ENCODE measurements at regions not wholly inside any gene's neighbourhood (a gene's known extent, or its start where the extent isn't known, plus 50 kb on each side); places are given as distances from the start of the nearest gene placed in this dataset.

GRCh38 chr22:48697694-48698276 is 1129.9 kb downstream of the BRD1 start:
- DNase-seq = no peak
- Mint-ChIP-seq H3K9me3 (ENCODE audit: insufficient read depth) (no peaks in the 10 kb centered on the region), H3K4me3 (no peak overlapping the region), H3K4me1 (no peaks in the 10 kb centered on the region), H3K27me3 (no peaks in the 10 kb centered on the region), H3K27ac (no peak overlapping the region)
- H3K4me2 ChIP-seq (replicated peaks; ENCODE audit: low read depth, low read length, poor library complexity, severe bottlenecking) = no peak overlapping the region
- H3K79me2 ChIP-seq (ENCODE audit: control insufficient read depth, insufficient read depth, low read length) = no peaks in the 10 kb centered on the region
- H2AFZ ChIP-seq (ENCODE audit: insufficient read depth, low read depth, low read length, poor library complexity, severe bottlenecking) = no peak overlapping the region
- CTCF ChIA-PET = no interaction called here
- H4K20me1 ChIP-seq (ENCODE audit: control insufficient read depth, insufficient read depth, low read length, poor library complexity, severe bottlenecking) = no peaks in the 10 kb centered on the region
- intact Hi-C loops (cut with micrococcal nuclease) = no loop called here
- POLR2A ChIA-PET = no interaction called here
- no peak for TF ChIP-seq CTCF (IDR thresholded peaks at IDR 0.05)
- TF ChIP-seq EZH2 (IDR thresholded peaks at IDR 0.05; ENCODE audit: borderline replicate concordance, insufficient read depth, low read depth, low read length, poor library complexity, severe bottlenecking) = no peak
- H3K9me3 ChIP-seq (ENCODE audit: control extremely low read depth in 1 of 3, control insufficient read depth in 2 of 3, insufficient read depth in 1 of 3, low read length in 2 of 3) = peaks cover 0 to 17% (median 0%) of the 10 kb centered on the region in 3 donors
- no peaks in the 10 kb centered on the region for H3K27me3 ChIP-seq (replicated peaks in 1 of 4; ENCODE audit: control extremely low read depth in 1 of 4, control insufficient read depth in 3 of 4, insufficient read depth in 4 of 4, low read length in 3 of 4)
- H3K4me1 ChIP-seq (ENCODE audit: control insufficient read depth in 2 of 2, insufficient read depth in 2 of 2, low read length in 2 of 2) = no peaks in the 10 kb centered on the region
- no peak for ATAC-seq (ENCODE audit: low read depth)
- H3K9ac ChIP-seq (ENCODE audit: low read length) = no peak overlapping the region
- no peak overlapping the region for H3K4me3 ChIP-seq (ENCODE audit: control extremely low read depth in 1 of 5, extremely low read depth in 1 of 5, insufficient read depth in 1 of 5, low read depth in 2 of 5, low read length in 4 of 5)
- 93% methylated on average over 5 of the region's 6 CpGs for WGBS (ENCODE audit: insufficient coverage)
- H3K27ac ChIP-seq (ENCODE audit: low read length in 2 of 2) = no peak overlapping the region
- no peaks in the 10 kb centered on the region for H3K36me3 ChIP-seq (replicated peaks in 1 of 2; ENCODE audit: control extremely low read depth in 1 of 2, control insufficient read depth in 1 of 2, extremely low read depth in 1 of 2, insufficient read depth in 2 of 2, low read length in 1 of 2)

GRCh38 chr22:48697223-48697622 is 1130.5 kb downstream of the BRD1 start:
- Mint-ChIP-seq H3K4me1 (no peaks in the 10 kb centered on the region), H3K27me3 (no peaks in the 10 kb centered on the region), H3K4me3 (no peak overlapping the region), H3K9me3 (ENCODE audit: insufficient read depth) (no peaks in the 10 kb centered on the region), H3K27ac (no peak overlapping the region)
- ChIA-PET POLR2A (no interaction called here), CTCF (no interaction called here)
- TF ChIP-seq CTCF (IDR thresholded peaks at IDR 0.05) (no peak), EZH2 (IDR thresholded peaks at IDR 0.05; ENCODE audit: borderline replicate concordance, insufficient read depth, low read depth, low read length, poor library complexity, severe bottlenecking) (no peak)
- ATAC-seq (ENCODE audit: low read depth) (no peak), DNase-seq (no peak)
- Histone ChIP-seq H3K36me3 (replicated peaks in 1 of 2; ENCODE audit: control extremely low read depth in 1 of 2, control insufficient read depth in 1 of 2, extremely low read depth in 1 of 2, insufficient read depth in 2 of 2, low read length in 1 of 2) (no peaks in the 10 kb centered on the region), H3K9ac (ENCODE audit: low read length) (no peak overlapping the region), H2AFZ (ENCODE audit: insufficient read depth, low read depth, low read length, poor library complexity, severe bottlenecking) (no peak overlapping the region), H3K4me2 (replicated peaks; ENCODE audit: low read depth, low read length, poor library complexity, severe bottlenecking) (no peak overlapping the region), H4K20me1 (ENCODE audit: control insufficient read depth, insufficient read depth, low read length, poor library complexity, severe bottlenecking) (no peaks in the 10 kb centered on the region), H3K4me3 (ENCODE audit: control extremely low read depth in 1 of 5, extremely low read depth in 1 of 5, insufficient read depth in 1 of 5, low read depth in 2 of 5, low read length in 4 of 5) (no peak overlapping the region), H3K4me1 (ENCODE audit: control insufficient read depth in 2 of 2, insufficient read depth in 2 of 2, low read length in 2 of 2) (no peaks in the 10 kb centered on the region), H3K9me3 (ENCODE audit: control extremely low read depth in 1 of 3, control insufficient read depth in 2 of 3, insufficient read depth in 1 of 3, low read length in 2 of 3) (peaks cover 0 to 16% (median 0%) of the 10 kb centered on the region in 3 donors), H3K79me2 (ENCODE audit: control insufficient read depth, insufficient read depth, low read length) (no peaks in the 10 kb centered on the region), H3K27me3 (replicated peaks in 1 of 4; ENCODE audit: control extremely low read depth in 1 of 4, control insufficient read depth in 3 of 4, insufficient read depth in 4 of 4, low read length in 3 of 4) (no peaks in the 10 kb centered on the region), H3K27ac (ENCODE audit: low read length in 2 of 2) (no peak overlapping the region)
- intact Hi-C loops (cut with micrococcal nuclease) = no loop called here
- WGBS (ENCODE audit: insufficient coverage) = 79% methylated on average over 3 of the region's 3 CpGs
